ENCODE measurements at regions not wholly inside any gene's neighbourhood (a gene's known extent, or its start where the extent isn't known, plus 50 kb on each side); places are given as distances from the start of the nearest gene placed in this dataset.

- no peak for TF ChIP-seq CTCF (IDR thresholded peaks at IDR 0.05; ENCODE audit: control insufficient read depth, extremely low read depth, insufficient read depth)
- no peak overlapping the region for H3K4me3 ChIP-seq (ENCODE audit: low read depth, low read length)
- DNase-seq (ENCODE audit: low read depth): no peak
Observed at GRCh38 chr7:69272101-69272500, 326.2 kb upstream of the AUTS2 start.

- DNase-seq (ENCODE audit: low read depth): no peak
- H3K4me3 ChIP-seq (ENCODE audit: low read depth, low read length): no peak overlapping the region
- no peak for TF ChIP-seq CTCF (IDR thresholded peaks at IDR 0.05; ENCODE audit: control insufficient read depth, extremely low read depth, insufficient read depth)
Observed at GRCh38 chr7:69276011-69276729, 322.1 kb upstream of the AUTS2 start.

- no peak overlapping the region for H3K4me3 ChIP-seq (ENCODE audit: low read depth, low read length)
- TF ChIP-seq CTCF (IDR thresholded peaks at IDR 0.05; ENCODE audit: control insufficient read depth, extremely low read depth, insufficient read depth): no peak
- no peak for DNase-seq (ENCODE audit: low read depth)
Observed at GRCh38 chr7:69277366-69277765, 320.9 kb upstream of the AUTS2 start.

- H3K4me3 ChIP-seq (ENCODE audit: low read depth, low read length): no peak overlapping the region
- no peak for TF ChIP-seq CTCF (IDR thresholded peaks at IDR 0.05; ENCODE audit: control insufficient read depth, extremely low read depth, insufficient read depth)
Observed at GRCh38 chr7:69282946-69283345, 315.3 kb upstream of the AUTS2 start.

GRCh38 chr7:69283421-69283820 is 314.9 kb upstream of the AUTS2 start:
- H3K4me3 ChIP-seq (ENCODE audit: low read depth, low read length): no peak overlapping the region
- TF ChIP-seq CTCF (IDR thresholded peaks at IDR 0.05; ENCODE audit: control insufficient read depth, extremely low read depth, insufficient read depth): no peak
- DNase-seq (ENCODE audit: low read depth): no peak

More at GRCh38 chr7:69282946-69283345, 315.3 kb upstream of the AUTS2 start:
- no peak for DNase-seq (ENCODE audit: low read depth)

- no peak for DNase-seq (ENCODE audit: low read depth)
Observed at GRCh38 chr7:69285854-69286253, 312.4 kb upstream of the AUTS2 start.

More at GRCh38 chr7:69285854-69286253, 312.4 kb upstream of the AUTS2 start:
- H3K4me3 ChIP-seq (ENCODE audit: low read depth, low read length): no peak overlapping the region
- TF ChIP-seq CTCF (IDR thresholded peaks at IDR 0.05; ENCODE audit: control insufficient read depth, extremely low read depth, insufficient read depth): no peak

Measured in LNCaP clone FGC (cell line).